ENCODE measurements at regions not wholly inside any gene's neighbourhood (a gene's known extent, or its start where the extent isn't known, plus 50 kb on each side); places are given as distances from the start of the nearest gene placed in this dataset.

GRCh38 chrX:45842926-45843315, 642.2 kb upstream of the DIPK2B start:
- CTCF ChIA-PET: no interaction called here
- Histone ChIP-seq H3K4me3 (ENCODE audit: low read depth in 2 of 2, low read length in 2 of 2) (no peak overlapping the region), H3K27me3 (ENCODE audit: control insufficient read depth, insufficient read depth, low read length) (no peaks in the 10 kb centered on the region), H3K27ac (ENCODE audit: low read length) (no peak overlapping the region), H3K4me1 (ENCODE audit: control insufficient read depth, insufficient read depth, low read length) (no peaks in the 10 kb centered on the region; the same call in 1 of the 2 replicates), H3K9me3 (ENCODE audit: control insufficient read depth, insufficient read depth, low read depth, low read length) (no peaks in the 10 kb centered on the region), H3K36me3 (ENCODE audit: control insufficient read depth, insufficient read depth, low read length) (no peaks in the 10 kb centered on the region; the same call in 1 of the 2 replicates)
- TF ChIP-seq, protein P1, sequence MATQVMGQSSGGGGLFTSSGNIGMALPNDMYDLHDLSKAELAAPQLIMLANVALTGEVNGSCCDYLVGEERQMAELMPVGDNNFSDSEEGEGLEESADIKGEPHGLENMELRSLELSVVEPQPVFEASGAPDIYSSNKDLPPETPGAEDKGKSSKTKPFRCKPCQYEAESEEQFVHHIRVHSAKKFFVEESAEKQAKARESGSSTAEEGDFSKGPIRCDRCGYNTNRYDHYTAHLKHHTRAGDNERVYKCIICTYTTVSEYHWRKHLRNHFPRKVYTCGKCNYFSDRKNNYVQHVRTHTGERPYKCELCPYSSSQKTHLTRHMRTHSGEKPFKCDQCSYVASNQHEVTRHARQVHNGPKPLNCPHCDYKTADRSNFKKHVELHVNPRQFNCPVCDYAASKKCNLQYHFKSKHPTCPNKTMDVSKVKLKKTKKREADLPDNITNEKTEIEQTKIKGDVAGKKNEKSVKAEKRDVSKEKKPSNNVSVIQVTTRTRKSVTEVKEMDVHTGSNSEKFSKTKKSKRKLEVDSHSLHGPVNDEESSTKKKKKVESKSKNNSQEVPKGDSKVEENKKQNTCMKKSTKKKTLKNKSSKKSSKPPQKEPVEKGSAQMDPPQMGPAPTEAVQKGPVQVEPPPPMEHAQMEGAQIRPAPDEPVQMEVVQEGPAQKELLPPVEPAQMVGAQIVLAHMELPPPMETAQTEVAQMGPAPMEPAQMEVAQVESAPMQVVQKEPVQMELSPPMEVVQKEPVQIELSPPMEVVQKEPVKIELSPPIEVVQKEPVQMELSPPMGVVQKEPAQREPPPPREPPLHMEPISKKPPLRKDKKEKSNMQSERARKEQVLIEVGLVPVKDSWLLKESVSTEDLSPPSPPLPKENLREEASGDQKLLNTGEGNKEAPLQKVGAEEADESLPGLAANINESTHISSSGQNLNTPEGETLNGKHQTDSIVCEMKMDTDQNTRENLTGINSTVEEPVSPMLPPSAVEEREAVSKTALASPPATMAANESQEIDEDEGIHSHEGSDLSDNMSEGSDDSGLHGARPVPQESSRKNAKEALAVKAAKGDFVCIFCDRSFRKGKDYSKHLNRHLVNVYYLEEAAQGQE (IDR thresholded peaks at IDR 0.05; ENCODE audit: insufficient read depth in 1 of 2, low read depth in 2 of 2, low read length in 1 of 2): no peak
- TF ChIP-seq POLR2AphosphoS5 (IDR thresholded peaks at IDR 0.05; ENCODE audit: low read depth, low read length) (no peak), TCF7L2 (IDR thresholded peaks at IDR 0.05; ENCODE audit: low read depth, low read length) (no peak), SIN3A (IDR thresholded peaks at IDR 0.05; ENCODE audit: borderline replicate concordance, insufficient read depth, low read depth, low read length) (no peak)
- TF ChIP-seq, protein P2, sequence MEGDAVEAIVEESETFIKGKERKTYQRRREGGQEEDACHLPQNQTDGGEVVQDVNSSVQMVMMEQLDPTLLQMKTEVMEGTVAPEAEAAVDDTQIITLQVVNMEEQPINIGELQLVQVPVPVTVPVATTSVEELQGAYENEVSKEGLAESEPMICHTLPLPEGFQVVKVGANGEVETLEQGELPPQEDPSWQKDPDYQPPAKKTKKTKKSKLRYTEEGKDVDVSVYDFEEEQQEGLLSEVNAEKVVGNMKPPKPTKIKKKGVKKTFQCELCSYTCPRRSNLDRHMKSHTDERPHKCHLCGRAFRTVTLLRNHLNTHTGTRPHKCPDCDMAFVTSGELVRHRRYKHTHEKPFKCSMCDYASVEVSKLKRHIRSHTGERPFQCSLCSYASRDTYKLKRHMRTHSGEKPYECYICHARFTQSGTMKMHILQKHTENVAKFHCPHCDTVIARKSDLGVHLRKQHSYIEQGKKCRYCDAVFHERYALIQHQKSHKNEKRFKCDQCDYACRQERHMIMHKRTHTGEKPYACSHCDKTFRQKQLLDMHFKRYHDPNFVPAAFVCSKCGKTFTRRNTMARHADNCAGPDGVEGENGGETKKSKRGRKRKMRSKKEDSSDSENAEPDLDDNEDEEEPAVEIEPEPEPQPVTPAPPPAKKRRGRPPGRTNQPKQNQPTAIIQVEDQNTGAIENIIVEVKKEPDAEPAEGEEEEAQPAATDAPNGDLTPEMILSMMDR (IDR thresholded peaks at IDR 0.05): no peak
- ATAC-seq (no peak), DNase-seq (ENCODE audit: low read depth, low spot score) (no peak)
- intact Hi-C loops (cut with micrococcal nuclease; ENCODE audit: unreplicated experiment): loop anchor here (5.0 kb wide), 1 partner anchor 331 kb away; no protein-coding TSS in a partner anchor
- POLR2A ChIA-PET: no interaction called here
- BruUV-seq (replicated peaks): no TSS peak
- in situ Hi-C loops (cut with HindIII; ENCODE audit: low pct_unique_long_range_greater_than_20kb, low sequenced_read_pairs): no loop called here

DNA sequence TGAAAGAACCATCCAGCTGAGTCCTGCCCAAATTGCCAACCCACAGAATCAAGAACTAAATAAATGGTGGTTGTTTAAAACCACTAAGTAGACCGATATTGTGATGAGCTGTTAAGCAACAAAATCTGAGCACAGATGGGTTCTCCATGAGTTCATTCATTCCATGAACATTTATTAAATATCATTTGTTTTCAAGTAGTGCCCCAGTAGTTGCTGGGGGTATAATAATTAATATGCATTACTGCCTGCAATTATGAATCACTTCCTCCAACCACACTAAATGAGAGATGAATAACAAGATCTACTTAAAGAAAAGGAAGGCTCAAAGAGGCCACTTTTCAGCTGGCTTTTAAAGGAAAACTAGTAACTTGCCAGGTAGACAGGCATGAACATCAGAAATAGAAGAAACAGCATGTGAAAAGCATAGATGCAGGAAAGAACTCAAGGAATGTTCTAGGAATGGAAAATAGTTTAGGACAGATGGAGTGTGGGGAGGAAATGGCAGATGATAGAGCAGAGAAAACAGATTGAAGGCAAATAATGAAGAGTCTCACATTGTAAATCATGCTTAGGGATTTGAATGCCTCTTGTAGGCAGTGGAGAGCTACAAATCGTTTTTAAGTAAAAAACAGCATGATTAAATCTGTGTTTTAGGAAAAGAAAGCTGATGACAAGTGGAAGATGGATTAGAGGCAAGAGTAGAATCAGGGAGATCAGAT, 641.7 kb upstream of the DIPK2B start:
- no peak overlapping the region for H3K27ac ChIP-seq (ENCODE audit: low read length)
- no peaks in the 10 kb centered on the region; the same call in 1 of the 2 replicates for H3K4me1 ChIP-seq (ENCODE audit: control insufficient read depth, insufficient read depth, low read length)
- ATAC-seq (no peak), DNase-seq (ENCODE audit: low read depth, low spot score) (no peak)
- H3K36me3 ChIP-seq (ENCODE audit: control insufficient read depth, insufficient read depth, low read length): no peaks in the 10 kb centered on the region; the same call in 1 of the 2 replicates
- TF ChIP-seq, protein P2 (IDR thresholded peaks at IDR 0.05): no peak
- TF ChIP-seq, protein P1 (IDR thresholded peaks at IDR 0.05; ENCODE audit: insufficient read depth in 1 of 2, low read depth in 2 of 2, low read length in 1 of 2): no peak
- TF ChIP-seq POLR2AphosphoS5 (IDR thresholded peaks at IDR 0.05; ENCODE audit: low read depth, low read length) (no peak), TCF7L2 (IDR thresholded peaks at IDR 0.05; ENCODE audit: low read depth, low read length) (no peak), SIN3A (IDR thresholded peaks at IDR 0.05; ENCODE audit: borderline replicate concordance, insufficient read depth, low read depth, low read length) (no peak)
- H3K27me3 ChIP-seq (ENCODE audit: control insufficient read depth, insufficient read depth, low read length): no peaks in the 10 kb centered on the region
- H3K9me3 ChIP-seq (ENCODE audit: control insufficient read depth, insufficient read depth, low read depth, low read length): no peaks in the 10 kb centered on the region
- BruUV-seq (replicated peaks): no TSS peak
- in situ Hi-C loops (cut with HindIII; ENCODE audit: low pct_unique_long_range_greater_than_20kb, low sequenced_read_pairs) (no loop called here), intact Hi-C loops (cut with micrococcal nuclease; ENCODE audit: unreplicated experiment) (loop anchor here (5.0 kb wide), 1 partner anchor 330 kb away; no protein-coding TSS in a partner anchor)
- POLR2A ChIA-PET: no interaction called here
- no peak overlapping the region for H3K4me3 ChIP-seq (ENCODE audit: low read depth in 2 of 2, low read length in 2 of 2)
- CTCF ChIA-PET: no interaction called here

Measured in Panc1 (cell line).